Right renal cortex interstitium (tissue), 3 donors: ENCODE measurements at regions not wholly inside any gene's neighbourhood (a gene's known extent, or its start where the extent isn't known, plus 50 kb on each side); places are given as distances from the start of the nearest gene placed in this dataset.

Experiments used
- DNase-seq, 3 donors: peaks; one replicate each; pipeline ENCODE4 v3.0.0-alpha.2; 2013; ENCODE audit warnings: low read depth in 3 of 3, low spot score in 2 of 3

DNA sequence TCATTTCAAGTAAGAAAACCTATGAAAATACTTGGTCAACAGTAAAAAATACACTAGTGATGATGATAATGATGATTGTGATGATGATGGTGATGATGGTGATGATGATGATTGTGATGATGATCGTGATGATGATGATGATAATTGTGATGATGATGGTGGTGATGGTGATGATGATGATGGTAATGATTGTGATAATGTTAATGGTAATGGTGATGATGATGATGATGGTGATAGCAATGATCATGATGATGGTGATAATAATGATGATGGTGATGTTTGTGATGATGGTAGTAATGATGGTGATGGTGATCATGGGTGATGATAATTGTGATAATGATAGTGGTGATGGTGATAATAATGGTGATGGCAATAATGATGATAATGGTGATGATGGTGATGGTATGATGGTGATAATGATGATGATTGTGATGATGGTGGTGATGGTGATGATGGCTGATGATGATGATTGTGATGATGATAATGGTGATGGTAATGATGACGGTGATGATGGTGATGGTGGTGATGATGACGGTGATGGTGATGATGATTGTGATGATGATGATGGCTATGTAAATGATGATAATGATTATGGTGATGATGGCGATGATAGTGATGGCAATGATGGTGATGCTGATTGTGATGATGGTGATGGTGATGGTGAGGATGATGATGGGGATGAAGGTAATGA is 62.1 kb downstream of the VCX3A start:
- DNase-seq: no peak

DNA sequence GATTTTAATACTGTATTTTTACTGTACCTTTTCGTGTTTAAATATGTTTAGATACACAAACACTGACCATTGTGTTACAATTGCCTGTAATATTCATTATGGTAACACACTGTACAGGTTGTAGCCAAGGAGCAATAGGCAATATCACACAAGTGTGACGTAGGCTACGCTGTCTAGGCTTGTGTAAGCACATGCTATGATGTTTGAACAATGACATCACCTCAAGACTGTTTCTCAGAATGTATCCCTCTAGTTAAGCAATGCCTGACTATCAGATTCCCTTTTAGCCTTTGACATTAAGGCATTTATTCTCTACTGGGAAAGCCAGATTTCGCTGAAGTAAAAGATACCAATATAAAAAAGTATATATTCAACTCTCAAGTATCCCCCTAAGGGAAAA is 66.2 kb downstream of the VCX3A start:
- no peak for DNase-seq

DNA sequence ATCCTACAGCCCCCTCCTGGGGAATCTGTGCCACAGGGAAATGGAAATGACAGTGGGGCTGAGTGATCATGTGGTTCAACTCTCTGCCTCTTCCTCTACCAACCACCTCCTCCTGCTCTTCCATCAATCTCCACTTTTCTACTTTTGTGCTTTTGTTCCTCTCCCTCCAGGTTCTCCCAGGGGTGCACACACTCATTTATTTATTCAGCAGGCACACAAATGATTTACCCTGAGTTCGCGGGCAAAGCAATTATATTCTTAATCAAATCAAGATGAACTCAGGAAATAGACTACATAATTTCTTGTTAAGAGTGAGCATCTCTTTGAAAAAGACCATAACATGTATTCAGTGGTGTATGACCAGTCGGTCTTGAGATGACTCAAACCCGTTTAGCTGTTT is 69.2 kb downstream of the VCX3A start:
- DNase-seq: no peak

DNA sequence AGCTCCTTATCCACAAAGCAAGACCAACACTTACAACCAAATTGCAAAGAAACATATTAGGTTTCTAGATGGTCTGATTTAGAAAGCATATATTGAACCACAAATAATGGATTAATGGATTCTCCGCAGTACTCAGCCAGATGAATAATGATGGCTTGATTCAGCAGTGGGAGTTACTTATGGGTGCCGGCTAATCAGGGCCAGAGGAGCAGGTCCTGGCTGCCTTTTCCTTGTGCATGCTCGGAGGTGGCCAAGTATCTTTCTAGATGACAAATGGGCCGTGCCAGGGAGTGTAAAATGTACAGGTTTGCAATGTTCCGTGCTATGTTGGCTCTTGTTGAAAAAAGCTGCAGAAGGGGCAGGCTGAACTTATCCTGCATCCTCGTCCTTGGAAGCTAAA is 70.2 kb downstream of the VCX3A start:
- no peak for DNase-seq

DNA sequence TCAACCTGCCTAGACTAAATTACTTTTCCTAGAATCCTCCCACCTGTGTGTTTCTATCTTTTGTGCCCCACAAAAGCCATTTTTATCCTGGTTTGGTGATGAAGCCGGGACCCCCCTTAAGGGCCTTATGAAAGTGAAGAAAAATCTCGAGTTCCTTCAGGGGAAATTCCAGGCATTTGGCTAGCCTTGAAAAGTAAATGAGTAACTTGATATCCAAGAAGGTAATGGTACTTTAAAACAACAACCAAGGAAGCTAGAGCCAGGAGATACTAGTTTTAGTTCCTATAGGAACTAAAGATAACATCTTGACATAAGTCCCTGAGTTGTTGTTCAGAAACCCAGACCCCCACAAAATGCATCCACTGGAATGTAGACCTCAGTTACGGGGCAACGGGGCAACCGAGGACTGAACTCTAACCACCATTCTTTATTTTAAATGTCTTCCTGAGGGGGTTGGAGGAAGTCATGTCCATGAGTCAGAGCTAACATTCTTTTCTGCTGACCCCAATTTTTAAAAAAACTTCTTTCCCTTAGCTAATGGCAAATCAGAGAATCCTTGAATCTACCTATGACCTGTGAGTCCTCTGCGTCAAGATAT is 73.9 kb downstream of the VCX3A start:
- no peak for DNase-seq

DNA sequence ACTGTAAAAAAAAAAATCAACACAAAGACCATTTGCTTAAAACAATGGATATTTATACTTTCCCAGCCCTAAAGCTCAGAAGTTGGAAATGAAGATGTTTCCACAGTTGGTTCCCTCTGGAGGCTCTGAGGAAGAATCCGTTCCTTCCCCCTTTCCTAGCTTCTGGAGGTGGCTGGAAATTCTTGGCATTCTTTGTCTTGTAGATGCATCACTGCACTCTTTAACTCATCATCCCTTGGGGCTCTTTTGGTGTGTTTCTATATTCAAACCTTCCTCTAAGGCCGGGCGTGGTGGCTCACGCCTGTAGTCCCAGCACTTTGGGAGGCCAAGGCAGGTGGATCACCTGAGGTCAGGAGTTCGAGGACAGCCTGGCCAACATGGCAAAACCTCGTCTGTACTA is 78.7 kb downstream of the VCX3A start:
- no peak for DNase-seq

DNA sequence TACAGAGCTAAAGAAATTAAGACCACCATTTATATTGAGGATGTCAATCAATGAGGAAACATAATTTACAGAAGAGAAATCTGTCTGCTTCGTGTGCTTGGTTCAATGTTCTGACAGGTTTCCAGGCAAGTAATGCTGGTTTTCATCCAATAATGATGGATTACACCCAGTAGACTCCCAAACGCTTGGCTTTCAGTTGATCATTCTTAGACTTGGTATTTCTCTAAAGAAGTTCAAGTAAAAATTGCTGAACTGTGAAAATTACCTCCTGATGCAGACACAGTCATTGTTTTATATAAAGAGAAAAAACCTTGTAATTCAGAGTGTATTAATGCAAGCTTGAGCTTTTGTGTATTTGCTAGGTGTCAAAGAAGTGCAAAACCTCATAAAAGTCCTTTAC is 85.0 kb downstream of the VCX3A start:
- DNase-seq: no peak

DNA sequence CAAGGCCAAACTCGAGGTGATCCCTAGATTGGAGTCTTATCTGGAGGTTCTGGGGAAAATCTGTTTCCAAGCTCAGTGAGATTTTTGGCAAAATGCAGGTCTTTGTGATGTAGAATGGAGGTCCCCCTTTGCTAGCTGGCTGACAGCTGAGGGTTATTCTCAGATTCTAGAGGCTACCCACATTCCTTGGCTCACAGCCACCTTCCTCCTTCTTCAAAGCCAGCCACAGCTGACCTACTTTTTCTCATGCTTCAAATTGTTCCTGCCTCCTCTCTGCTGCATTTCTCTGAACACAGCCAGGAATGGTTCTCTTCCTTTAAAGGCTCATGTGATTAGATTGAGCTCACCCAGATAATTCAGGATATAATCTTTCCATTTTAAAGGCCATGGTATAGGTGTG is 86.9 kb downstream of the VCX3A start:
- no peak for DNase-seq

DNA sequence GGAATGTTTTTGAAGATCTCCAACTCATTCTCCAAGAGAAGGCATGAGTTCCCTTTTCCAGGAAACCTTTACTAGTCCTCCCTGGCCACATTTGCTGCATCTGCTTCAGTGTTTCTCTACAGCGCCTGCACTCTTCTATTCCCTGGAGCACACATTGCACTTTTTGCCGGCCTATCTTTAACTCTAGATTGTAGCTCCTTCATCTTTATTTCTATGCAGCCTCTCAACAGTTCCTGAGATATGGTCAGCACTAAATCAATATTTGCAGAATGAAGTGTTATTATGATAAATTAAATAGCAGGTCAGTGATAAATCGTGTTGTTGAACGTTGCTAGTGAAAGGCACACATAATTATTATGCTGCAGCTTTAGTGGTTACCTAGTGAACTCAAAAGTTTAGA is 88.3 kb downstream of the VCX3A start:
- no peak for DNase-seq

DNA sequence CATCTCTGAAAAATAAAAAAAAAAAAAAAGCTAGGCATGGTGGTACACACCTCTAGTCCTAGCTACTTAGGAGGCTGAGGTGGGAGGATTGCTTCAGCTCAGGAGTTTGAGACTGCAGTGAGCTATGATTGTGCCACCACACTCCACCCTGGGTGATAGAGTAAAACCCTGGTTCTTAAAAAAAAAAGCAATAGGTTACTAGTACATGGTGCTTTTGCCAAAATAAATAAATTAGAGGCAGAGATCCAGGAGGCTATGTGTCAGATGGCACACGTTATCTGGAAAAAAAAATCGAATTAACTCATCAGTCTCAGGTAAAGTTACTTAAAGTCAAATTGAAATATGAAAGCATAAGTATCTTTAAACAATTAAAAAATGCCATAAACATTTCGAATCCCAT is 94.3 kb downstream of the VCX3A start:
- no peak for DNase-seq

DNA sequence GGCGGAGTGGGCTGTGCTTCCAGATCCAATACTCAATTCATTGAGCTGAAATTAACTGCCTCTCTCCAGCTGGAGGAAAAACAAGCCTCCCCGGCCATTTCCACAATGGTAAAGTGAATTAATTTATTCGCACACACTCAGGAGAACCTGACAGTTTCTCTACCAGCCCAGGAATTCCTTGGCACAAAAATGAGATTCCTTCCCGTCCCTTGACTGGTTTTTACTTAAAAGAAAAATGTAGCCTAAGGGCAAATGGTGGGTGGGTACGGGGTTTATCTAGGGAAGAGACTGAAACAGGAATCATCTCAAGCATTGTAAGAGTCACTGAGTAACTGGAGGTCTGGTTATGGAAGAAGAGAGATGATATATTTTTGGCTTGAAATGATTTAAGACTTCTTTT is 102.7 kb downstream of the VCX3A start:
- DNase-seq: no peak

DNA sequence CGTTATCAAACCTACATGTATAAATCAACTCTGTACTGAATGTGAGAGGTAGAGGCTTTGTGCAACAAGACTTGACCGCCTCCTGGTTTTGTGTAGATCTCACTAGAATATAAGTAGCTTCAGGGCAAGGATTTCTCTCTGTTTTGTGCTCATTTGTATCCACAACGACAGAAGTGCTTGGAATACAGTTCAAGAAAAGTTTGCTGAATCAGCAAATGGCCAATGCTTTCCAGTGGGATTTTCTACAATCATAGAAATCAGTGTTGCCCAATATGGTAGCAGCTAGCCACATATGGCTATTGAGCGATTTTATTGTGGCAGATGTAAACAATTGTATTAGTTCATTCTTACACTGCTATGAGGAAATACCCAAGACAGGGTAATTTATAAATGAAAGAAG is 127.4 kb downstream of the VCX3A start:
- DNase-seq: no peak

DNA sequence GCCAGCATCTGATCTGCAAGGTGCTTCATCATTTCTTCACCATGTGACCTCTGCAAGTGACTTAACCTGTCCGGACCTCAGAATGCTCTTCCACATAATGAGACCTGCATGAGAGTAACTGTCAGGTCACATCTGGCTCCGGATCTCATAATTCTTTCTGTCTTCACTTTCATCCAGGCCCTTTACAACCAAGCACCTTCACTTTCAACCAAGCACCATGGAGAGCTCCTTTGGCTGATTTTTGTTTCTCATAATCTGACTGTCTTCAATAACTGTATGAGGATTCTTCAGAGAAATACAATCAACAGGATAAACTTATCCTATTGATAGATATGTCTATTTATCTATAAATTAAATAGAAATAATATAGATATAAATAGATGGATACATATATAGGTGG is 148.1 kb downstream of the VCX3A start:
- DNase-seq: no peak

DNA sequence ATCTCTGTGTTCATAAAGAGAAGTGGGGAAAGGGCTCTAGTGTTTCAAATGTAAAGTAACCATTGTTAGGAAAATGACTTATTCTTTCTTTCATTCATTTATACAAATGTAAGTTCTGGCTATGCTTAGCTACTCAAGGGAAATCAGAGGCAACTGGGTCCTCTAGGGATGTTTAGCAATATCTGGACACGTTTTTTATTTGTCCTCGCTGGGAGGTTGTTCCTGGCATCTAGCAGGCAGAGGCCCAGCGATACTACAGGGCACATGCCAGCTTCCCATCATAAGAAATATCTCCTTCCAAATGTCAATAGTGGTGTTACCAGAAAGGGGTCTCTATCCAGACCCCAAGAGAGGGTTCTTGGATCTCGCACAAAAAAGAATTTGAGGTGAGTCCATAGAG is 150.0 kb downstream of the VCX3A start:
- no peak for DNase-seq

DNA sequence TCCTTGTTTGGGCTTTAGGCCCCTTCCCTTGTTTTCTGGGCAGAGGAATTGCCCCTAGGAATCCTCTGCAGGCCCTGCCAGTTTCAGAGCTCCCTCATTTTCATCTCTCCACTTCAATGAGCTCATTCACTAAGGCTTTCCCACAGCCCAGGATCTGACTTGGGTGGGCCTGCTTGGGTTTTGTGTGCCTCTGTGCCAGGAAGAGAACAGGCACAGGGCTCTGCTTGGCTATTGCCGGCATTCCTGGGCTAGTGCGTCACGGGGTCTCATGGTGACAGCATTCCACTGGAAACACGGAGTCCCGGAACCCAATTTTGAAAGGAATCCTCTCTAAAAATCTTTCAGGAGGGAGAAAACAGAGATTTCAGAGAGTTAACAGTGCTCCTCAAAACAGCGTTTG is 150.5 kb downstream of the VCX3A start:
- no peak for DNase-seq

DNA sequence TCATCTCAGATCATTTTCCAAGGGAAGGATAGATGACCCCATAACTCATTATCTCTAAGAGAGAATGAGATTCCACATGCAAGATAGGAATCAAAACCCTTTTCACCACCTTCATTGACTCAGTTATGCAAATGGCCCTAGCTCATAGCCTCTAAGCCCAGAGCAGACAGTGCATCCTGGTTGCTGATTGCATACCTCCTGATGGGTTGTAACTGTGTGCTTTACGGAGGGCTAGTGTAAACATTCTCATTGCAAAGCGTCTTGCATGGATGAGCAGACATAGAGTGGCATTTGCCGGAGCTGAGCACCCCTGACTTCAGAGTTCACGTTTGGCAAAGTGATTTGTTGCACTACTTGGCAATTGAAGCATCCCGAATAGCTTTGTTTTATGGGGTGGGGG is 151.0 kb downstream of the VCX3A start:
- no peak for DNase-seq

DNA sequence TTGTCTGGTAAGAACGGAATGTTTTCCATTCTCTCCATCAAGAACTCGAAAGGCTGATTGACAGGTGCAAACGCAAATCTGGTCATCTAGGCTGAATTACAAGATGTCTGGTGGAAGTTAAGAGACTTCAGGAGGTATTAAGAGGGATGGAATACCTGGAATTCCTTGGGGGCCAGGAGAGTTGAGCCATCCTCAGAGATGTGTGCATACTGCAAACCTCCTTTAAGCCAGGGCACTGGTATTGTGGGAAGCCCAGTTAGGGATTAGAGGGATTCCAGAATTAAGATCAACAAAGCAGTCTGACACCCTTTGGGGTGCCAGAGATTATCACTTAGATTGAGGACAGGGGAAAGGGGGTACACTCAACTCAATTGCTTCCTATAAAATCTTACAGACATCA is 151.4 kb downstream of the VCX3A start:
- no peak for DNase-seq

DNA sequence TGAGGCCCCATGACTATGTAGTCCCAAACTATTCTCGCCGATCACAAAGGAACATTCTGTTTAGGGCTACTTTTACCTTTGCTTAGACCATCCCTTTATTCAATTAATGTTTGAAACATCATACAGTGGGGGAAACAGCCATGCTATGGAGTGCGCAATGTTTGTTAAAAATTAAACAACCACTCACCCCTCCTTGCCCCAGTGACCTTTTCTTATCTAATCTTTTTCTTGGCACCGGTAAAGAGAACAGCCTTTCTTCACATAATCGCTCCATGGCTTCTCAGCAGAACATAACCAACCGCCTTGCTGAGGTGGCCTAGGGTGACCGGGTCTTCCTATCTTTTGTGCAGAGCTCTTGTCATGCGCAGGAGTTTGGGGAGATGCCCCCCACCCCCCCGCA is 152.6 kb downstream of the VCX3A start:
- no peak for DNase-seq

DNA sequence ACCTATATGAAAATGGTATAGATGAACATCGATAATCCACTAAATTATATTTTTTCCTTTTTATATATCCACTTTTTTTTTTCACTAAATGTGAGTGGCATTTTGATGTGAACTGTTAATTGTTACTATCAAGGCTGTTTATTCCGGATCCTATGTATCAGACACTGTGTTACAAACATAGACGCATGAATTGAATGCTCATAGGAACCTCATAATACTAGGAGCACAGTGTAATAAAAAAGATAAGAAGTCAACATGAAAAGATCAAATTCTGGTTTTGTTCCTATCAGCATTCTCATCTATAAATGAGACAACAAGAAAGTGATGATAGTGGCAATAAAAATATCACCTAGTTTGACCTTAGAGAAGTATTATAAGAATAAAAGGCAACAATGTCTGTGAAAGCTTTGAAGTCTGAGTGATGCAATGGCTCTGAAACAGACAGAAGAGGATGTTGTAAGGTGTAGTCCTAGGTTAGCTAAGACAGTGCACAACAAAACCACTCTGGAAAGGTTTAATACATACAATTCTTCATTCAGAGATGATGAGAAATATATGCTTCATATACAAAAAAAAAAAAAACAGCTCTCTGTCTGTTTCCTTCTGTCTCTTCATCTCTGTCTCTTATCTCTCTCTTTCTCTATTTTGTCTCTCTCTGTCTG is 148.6 kb upstream of the NLGN4X start:
- DNase-seq: no peak

DNA sequence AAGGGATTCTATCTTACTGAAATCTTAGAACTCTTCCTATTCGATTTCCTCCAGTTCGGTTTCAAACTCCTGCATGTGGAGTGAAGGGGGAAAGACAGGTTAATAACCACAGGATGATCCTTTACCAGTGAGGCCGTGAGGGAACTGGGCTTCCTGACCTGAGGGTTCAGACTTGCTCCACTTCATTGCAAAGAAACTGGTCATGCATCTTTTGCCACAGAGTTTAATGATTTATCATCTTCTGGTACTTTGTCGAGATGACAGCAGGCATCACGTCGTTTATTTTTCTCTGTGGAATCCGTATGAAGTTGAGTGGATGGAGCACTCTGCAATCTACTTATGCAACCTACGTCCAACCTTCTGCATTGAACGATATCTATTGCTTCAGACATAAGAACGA is 145.9 kb upstream of the NLGN4X start:
- no peak for DNase-seq

DNA sequence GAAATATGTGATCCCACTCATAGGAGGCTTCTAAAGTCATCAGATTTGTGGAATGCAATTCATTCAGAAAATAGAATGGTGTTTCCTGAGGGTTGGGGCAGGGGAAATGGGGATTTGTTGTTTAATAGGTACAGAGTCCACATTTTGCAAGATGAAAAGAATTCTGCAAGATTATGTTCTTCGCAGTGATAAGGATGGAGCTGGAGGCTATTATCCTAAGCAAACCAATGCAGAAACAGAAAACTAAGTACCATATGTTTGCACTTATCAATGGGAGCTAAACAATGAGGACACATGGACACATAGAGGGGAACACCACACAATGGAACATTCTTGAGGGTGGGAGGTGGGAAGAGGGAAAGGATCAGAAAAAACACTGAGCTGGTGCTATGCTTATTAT is 144.3 kb upstream of the NLGN4X start:
- no peak for DNase-seq

DNA sequence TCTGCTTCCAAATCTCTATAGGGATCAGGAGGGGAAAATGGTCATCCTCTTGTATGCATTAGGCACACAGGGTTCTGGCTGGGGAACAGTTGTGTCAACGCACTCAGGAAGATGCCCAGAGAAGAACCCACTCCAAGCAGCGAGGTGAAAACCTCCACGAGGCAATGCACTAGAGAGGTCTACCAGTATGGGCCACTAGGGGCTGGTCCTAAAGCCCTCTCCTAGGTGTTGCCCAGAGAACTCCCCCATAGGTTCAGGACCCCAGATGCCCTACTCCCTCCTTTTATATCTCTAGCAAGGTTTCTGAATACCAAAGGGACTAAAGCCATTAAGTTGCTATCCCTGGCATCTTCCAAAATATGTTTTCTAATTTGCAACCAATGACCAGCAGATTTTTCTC is 142.7 kb upstream of the NLGN4X start:
- no peak for DNase-seq

DNA sequence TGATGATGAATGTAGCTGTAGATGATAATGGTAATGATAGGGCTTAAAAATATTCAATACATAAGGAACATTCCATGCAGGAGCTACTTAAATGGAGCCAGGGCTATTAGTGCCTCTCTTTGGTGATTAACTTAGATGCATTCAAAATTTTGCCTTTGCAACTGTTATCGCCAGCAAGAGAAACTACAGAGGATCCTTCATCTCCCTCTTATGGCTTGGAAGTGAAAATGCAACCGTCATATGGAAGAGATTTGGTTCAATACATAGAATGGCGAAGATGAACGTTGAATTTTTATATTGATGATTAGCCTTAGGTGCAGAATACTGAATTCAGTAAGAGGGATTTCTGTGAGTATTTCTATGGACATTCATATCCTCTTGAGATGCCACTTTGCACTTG is 134.5 kb upstream of the NLGN4X start:
- no peak for DNase-seq
